Liver (tissue), 8 donors: ENCODE measurements at regions not wholly inside any gene's neighbourhood (a gene's known extent, or its start where the extent isn't known, plus 50 kb on each side); places are given as distances from the start of the nearest gene placed in this dataset.

Experiments
- DNase-seq: peaks from one replicate; pipeline ENCODE4 v3.0.0-alpha.2; 2017; ENCODE audit warnings: low spot score
- H3K27ac ChIP-seq, 2 donors: one replicate each; pipeline ENCODE4 v1.7.0; 2013; ENCODE audit warnings: inconsistent platforms in 2 of 2, low read length in 2 of 2, control low read depth in 1 of 2, low read depth in 1 of 2, mild to moderate bottlenecking in 1 of 2
- H3K27me3 ChIP-seq, 4 donors: one replicate each; pipeline versions ENCODE4 v1.6.1 to v1.7.0; 2013; ENCODE audit warnings: low read length in 3 of 4, inconsistent platforms in 1 of 4, mild to moderate bottlenecking in 1 of 4, moderate library complexity in 1 of 4; ENCODE audit not compliant: control insufficient read depth in 4 of 4, insufficient read depth in 4 of 4
- H3K36me3 ChIP-seq, 4 donors: one replicate each; pipeline versions ENCODE4 v1.6.1 to v1.7.0; 2013; ENCODE audit warnings: low read length in 3 of 4, mild to moderate bottlenecking in 3 of 4, low read depth in 1 of 4, moderate library complexity in 1 of 4; ENCODE audit not compliant: control insufficient read depth in 4 of 4, insufficient read depth in 3 of 4
- H3K4me1 ChIP-seq, 4 donors: one replicate each; pipeline versions ENCODE4 v1.6.1 to v1.7.0; 2013; ENCODE audit warnings: low read length in 3 of 4, mild to moderate bottlenecking in 3 of 4, moderate library complexity in 1 of 4; ENCODE audit not compliant: control insufficient read depth in 4 of 4, insufficient read depth in 4 of 4
- H3K4me3 ChIP-seq, 3 donors: one replicate each; pipeline versions ENCODE4 v1.6.1 to v1.7.0; 2013; ENCODE audit warnings: low read length in 3 of 3, control low read depth in 1 of 3, low read depth in 1 of 3, mild to moderate bottlenecking in 1 of 3
- H3K9ac ChIP-seq, 2 donors: one replicate each; pipeline ENCODE4 v1.7.0; 2013; ENCODE audit warnings: low read length in 2 of 2, mild to moderate bottlenecking in 2 of 2, moderate library complexity in 2 of 2, control low read depth in 1 of 2, low read depth in 1 of 2
- H3K9me3 ChIP-seq, 4 donors: one replicate each; pipeline versions ENCODE4 v1.6.1 to v1.7.0; 2013; ENCODE audit warnings: low read length in 3 of 4; ENCODE audit not compliant: control insufficient read depth in 4 of 4
- EGR1 ChIP-seq, 2 donors: IDR thresholded peaks; 2 replicates each; pipeline ENCODE4 v1.6.1; 2016 to 2018; ENCODE audit warnings: antibody characterized with exemption in 2 of 2, low read depth in 2 of 2
- FOXA1 ChIP-seq: IDR thresholded peaks from 2 replicates; pipeline ENCODE4 v1.6.1; 2016; ENCODE audit warnings: antibody characterized with exemption
- FOXA2 ChIP-seq: IDR thresholded peaks from 2 replicates; pipeline ENCODE4 v1.6.1; 2016; ENCODE audit warnings: antibody characterized with exemption
- GABPA ChIP-seq, 2 donors: IDR thresholded peaks in 1 of 2; conservative IDR thresholded peaks in 1 of 2; 2 replicates each; pipeline ENCODE4 v1.6.1; 2016; ENCODE audit warnings: antibody characterized with exemption in 2 of 2, mild to moderate bottlenecking in 1 of 2, moderate library complexity in 1 of 2
- HNF4A ChIP-seq, 2 donors: conservative IDR thresholded peaks; 2 replicates each; pipeline ENCODE4 v1.6.1; 2016; ENCODE audit warnings: antibody characterized with exemption in 2 of 2, mild to moderate bottlenecking in 2 of 2
- HNF4G ChIP-seq: IDR thresholded peaks from 2 replicates; pipeline ENCODE4 v1.6.1; 2016; ENCODE audit warnings: antibody characterized with exemption
- JUND ChIP-seq, 2 donors: IDR thresholded peaks; 2 replicates each; pipeline ENCODE4 v1.6.1; 2016; ENCODE audit warnings: antibody characterized with exemption in 2 of 2
- MAX ChIP-seq: IDR thresholded peaks from 2 replicates; pipeline ENCODE4 v1.6.1; 2016; ENCODE audit warnings: antibody characterized with exemption
- RXRA ChIP-seq, 2 donors: IDR thresholded peaks; 2 replicates each; pipeline ENCODE4 v1.6.1; 2017 to 2018; ENCODE audit warnings: antibody characterized with exemption in 2 of 2, mild to moderate bottlenecking in 1 of 2
- YY1 ChIP-seq: IDR thresholded peaks from 2 replicates; pipeline ENCODE4 v1.6.1; 2016; ENCODE audit warnings: antibody characterized with exemption, mild to moderate bottlenecking
- WGBS: extraction: QIAGEN DNeasy Blood & Tissue Kit; methylation state at CpG from one replicate; pipeline ENCODE4 v1.1.7; 2013; 5-methylcytosine and 5-hydroxymethylcytosine counted together
- TF ChIP-seq, protein P1 (sequence below): fragments of 150-350 bp; IDR thresholded peaks from 2 replicates; pipeline ENCODE4 v1.5.1; 2017; ENCODE audit warnings: improper control_type of control experiment, low read depth, low read length; ENCODE audit not compliant: missing input control
- TF ChIP-seq, protein P2 (sequence below): IDR thresholded peaks from 2 replicates; pipeline ENCODE4 v1.6.1; 2016; ENCODE audit warnings: antibody characterized with exemption, mild to moderate bottlenecking
- TF ChIP-seq, protein P3 (sequence below): IDR thresholded peaks from 2 replicates; pipeline ENCODE4 v1.6.1; 2016; ENCODE audit warnings: antibody characterized with exemption
- TF ChIP-seq, protein P4 (sequence below): IDR thresholded peaks from 2 replicates; pipeline ENCODE4 v1.6.1; 2016; ENCODE audit warnings: antibody characterized with exemption
- donor health status: healthy.
- donor health status: healthy.
- donor health status: healthy.
- donor health status: healthy.
- donor health status: healthy.

GRCh38 chr1:103367186-103367585 lies 158.3 kb upstream of the RNPC3 start:
- WGBS, result 68% methylated on average over 4 of the region's 4 CpGs
- no peaks in the 10 kb centered on the region for H3K36me3 ChIP-seq
- no peaks in the 10 kb centered on the region for H3K27me3 ChIP-seq
- H3K4me1 ChIP-seq, result no peaks in the 10 kb centered on the region
- no peak overlapping the region for H3K9ac ChIP-seq
- DNase-seq, result no peak
- no peak overlapping the region for H3K27ac ChIP-seq
- TF ChIP-seq YY1 (no peak), HNF4G (no peak), FOXA1 (no peak), FOXA2 (no peak), RXRA (IDR thresholded peaks at IDR 0.05) (no peak), EGR1 (IDR thresholded peaks at IDR 0.05; ENCODE audit: low read depth in 2 of 2) (no peak), HNF4A (conservative IDR thresholded peaks at IDR 0.05) (no peak), JUND (IDR thresholded peaks at IDR 0.05) (no peak), MAX (no peak), GABPA (IDR thresholded peaks at IDR 0.05 in 1 of 2, conservative IDR thresholded peaks at IDR 0.05 in 1 of 2) (no peak)
- TF ChIP-seq, protein P1, sequence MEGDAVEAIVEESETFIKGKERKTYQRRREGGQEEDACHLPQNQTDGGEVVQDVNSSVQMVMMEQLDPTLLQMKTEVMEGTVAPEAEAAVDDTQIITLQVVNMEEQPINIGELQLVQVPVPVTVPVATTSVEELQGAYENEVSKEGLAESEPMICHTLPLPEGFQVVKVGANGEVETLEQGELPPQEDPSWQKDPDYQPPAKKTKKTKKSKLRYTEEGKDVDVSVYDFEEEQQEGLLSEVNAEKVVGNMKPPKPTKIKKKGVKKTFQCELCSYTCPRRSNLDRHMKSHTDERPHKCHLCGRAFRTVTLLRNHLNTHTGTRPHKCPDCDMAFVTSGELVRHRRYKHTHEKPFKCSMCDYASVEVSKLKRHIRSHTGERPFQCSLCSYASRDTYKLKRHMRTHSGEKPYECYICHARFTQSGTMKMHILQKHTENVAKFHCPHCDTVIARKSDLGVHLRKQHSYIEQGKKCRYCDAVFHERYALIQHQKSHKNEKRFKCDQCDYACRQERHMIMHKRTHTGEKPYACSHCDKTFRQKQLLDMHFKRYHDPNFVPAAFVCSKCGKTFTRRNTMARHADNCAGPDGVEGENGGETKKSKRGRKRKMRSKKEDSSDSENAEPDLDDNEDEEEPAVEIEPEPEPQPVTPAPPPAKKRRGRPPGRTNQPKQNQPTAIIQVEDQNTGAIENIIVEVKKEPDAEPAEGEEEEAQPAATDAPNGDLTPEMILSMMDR, result no peak
- TF ChIP-seq, protein P2, sequence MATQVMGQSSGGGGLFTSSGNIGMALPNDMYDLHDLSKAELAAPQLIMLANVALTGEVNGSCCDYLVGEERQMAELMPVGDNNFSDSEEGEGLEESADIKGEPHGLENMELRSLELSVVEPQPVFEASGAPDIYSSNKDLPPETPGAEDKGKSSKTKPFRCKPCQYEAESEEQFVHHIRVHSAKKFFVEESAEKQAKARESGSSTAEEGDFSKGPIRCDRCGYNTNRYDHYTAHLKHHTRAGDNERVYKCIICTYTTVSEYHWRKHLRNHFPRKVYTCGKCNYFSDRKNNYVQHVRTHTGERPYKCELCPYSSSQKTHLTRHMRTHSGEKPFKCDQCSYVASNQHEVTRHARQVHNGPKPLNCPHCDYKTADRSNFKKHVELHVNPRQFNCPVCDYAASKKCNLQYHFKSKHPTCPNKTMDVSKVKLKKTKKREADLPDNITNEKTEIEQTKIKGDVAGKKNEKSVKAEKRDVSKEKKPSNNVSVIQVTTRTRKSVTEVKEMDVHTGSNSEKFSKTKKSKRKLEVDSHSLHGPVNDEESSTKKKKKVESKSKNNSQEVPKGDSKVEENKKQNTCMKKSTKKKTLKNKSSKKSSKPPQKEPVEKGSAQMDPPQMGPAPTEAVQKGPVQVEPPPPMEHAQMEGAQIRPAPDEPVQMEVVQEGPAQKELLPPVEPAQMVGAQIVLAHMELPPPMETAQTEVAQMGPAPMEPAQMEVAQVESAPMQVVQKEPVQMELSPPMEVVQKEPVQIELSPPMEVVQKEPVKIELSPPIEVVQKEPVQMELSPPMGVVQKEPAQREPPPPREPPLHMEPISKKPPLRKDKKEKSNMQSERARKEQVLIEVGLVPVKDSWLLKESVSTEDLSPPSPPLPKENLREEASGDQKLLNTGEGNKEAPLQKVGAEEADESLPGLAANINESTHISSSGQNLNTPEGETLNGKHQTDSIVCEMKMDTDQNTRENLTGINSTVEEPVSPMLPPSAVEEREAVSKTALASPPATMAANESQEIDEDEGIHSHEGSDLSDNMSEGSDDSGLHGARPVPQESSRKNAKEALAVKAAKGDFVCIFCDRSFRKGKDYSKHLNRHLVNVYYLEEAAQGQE, result no peak
- no peaks in the 10 kb centered on the region for H3K9me3 ChIP-seq
- H3K4me3 ChIP-seq, result no peak overlapping the region

- 94% methylated on average over 5 of the region's 5 CpGs for WGBS
- TF ChIP-seq RXRA (IDR thresholded peaks at IDR 0.05), result no peak
- TF ChIP-seq, protein P3, sequence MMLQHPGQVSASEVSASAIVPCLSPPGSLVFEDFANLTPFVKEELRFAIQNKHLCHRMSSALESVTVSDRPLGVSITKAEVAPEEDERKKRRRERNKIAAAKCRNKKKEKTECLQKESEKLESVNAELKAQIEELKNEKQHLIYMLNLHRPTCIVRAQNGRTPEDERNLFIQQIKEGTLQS, result no peak
- no peak for TF ChIP-seq JUND (IDR thresholded peaks at IDR 0.05)
- TF ChIP-seq, protein P1, result no peak
- no peak for TF ChIP-seq FOXA2
- TF ChIP-seq, protein P4, sequence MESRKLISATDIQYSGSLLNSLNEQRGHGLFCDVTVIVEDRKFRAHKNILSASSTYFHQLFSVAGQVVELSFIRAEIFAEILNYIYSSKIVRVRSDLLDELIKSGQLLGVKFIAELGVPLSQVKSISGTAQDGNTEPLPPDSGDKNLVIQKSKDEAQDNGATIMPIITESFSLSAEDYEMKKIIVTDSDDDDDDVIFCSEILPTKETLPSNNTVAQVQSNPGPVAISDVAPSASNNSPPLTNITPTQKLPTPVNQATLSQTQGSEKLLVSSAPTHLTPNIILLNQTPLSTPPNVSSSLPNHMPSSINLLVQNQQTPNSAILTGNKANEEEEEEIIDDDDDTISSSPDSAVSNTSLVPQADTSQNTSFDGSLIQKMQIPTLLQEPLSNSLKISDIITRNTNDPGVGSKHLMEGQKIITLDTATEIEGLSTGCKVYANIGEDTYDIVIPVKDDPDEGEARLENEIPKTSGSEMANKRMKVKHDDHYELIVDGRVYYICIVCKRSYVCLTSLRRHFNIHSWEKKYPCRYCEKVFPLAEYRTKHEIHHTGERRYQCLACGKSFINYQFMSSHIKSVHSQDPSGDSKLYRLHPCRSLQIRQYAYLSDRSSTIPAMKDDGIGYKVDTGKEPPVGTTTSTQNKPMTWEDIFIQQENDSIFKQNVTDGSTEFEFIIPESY, result no peak
- TF ChIP-seq, protein P2, result no peak
- DNase-seq, result no peak
Observed at GRCh38 chr1:103365860-103366569, 159.5 kb upstream of the RNPC3 start.

More at GRCh38 chr1:103365860-103366569, 159.5 kb upstream of the RNPC3 start:
- Histone ChIP-seq H3K36me3 (no peaks in the 10 kb centered on the region), H3K4me3 (no peak overlapping the region), H3K27ac (no peak overlapping the region), H3K9ac (no peak overlapping the region), H3K9me3 (no peaks in the 10 kb centered on the region), H3K27me3 (no peaks in the 10 kb centered on the region), H3K4me1 (no peaks in the 10 kb centered on the region)
